HL-60 (cell line): ENCODE measurements at regions not wholly inside any gene's neighbourhood (a gene's known extent, or its start where the extent isn't known, plus 50 kb on each side); places are given as distances from the start of the nearest gene placed in this dataset.

ENCODE experiments used
- CTCF ChIP-seq: IDR thresholded peaks from one replicate; pipeline ENCODE4 v1.5.1; 2011; ENCODE audit warnings: low read length, control low read depth, inconsistent platforms; ENCODE audit not compliant: insufficient read depth
- GABPA ChIP-seq: IDR thresholded peaks from 2 replicates; pipeline ENCODE4 v1.6.1; 2012; ENCODE audit warnings: low read depth
- POLR2AphosphoS5 ChIP-seq: IDR thresholded peaks from 2 replicates; pipeline ENCODE4 v1.6.1; 2012; ENCODE audit warnings: low read depth
- REST ChIP-seq: IDR thresholded peaks from 2 replicates; pipeline ENCODE4 v1.6.1; 2012; ENCODE audit warnings: low read depth; ENCODE audit not compliant: insufficient replicate concordance

- TF ChIP-seq CTCF: no peak
- TF ChIP-seq POLR2AphosphoS5: no peak
- no peak for TF ChIP-seq REST
- TF ChIP-seq GABPA: no peak
Measured at GRCh38 chr6:10149603-10150002, 265.3 kb downstream of the TFAP2A start.
